ENCODE measurements at regions not wholly inside any gene's neighbourhood (a gene's known extent, or its start where the extent isn't known, plus 50 kb on each side); places are given as distances from the start of the nearest gene placed in this dataset.

DNA sequence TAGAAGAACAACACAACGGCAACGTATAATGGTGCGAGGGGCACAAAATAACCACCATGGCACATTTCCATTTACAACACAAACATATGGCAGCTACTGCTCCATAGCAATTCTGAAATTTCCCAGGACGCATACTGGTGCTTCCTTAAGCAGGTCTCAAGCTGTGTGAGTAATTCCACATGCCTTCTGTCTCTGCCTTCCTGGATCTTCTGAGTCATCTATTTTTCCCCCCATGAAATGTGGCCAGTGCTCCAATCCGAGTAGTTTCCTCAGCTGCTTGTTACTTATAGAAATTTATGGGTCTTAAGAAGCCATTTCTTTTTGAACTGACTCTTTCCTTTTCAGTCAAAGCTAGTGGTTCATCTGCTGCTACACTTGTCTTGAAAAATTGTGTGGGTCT lies 256.6 kb upstream of the KLF6 start:
- no peak for DNase-seq

GRCh38 chr10:4038000-4038399 lies 253.0 kb upstream of the KLF6 start:
- DNase-seq = no peak

DNA sequence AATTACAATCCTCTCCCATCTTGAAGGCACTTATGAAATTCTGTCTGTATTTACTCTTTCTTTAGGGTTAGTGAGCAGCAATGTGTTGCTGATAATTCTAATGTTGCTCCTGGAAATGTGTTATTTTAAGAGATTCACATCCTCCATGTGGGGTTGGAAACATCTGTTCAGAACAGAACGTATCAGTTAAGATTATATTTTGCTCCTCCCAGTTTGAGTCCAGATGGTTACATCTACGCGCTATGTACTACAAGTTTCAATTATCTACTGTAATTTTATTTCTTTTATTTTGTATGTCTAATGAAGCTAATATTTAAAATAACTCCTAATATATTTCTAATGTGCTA lies 250.6 kb upstream of the KLF6 start:
- DNase-seq = no peak

DNA sequence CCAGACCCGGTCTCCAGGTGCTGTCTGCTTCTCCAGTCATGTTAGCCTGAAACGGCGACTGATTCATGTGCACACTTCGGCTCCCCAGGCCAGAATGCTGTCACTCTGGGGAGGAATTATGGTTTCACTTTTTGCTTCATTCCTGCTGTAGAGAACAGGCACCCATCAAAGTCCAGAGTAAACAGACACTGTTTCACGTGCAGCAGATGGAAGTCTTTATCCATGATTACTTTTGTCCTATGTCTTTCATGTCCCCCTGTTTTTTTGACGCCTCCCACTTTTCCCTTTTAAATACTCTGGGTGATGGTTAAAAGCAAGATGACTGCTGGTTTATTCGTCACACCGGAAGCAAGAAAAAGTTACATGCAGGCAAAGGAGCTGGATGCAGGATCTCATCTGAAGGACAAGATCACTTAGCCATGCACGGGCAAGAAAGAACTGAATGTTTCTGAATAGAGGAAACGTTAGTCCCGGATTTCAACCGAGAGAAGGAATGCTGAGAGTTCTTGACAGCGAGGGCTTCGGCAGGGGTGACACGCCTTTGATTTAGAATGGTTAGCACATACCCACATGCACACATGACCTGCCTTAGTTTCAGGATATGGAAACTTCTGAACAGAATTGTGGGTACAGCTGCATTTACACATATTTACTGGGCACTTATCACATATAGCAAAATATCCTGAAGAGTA lies 250.0 kb upstream of the KLF6 start:
- no peak for DNase-seq

- no peak for DNase-seq
Measured at GRCh38 chr10:4033341-4033896, 248.4 kb upstream of the KLF6 start.

DNA sequence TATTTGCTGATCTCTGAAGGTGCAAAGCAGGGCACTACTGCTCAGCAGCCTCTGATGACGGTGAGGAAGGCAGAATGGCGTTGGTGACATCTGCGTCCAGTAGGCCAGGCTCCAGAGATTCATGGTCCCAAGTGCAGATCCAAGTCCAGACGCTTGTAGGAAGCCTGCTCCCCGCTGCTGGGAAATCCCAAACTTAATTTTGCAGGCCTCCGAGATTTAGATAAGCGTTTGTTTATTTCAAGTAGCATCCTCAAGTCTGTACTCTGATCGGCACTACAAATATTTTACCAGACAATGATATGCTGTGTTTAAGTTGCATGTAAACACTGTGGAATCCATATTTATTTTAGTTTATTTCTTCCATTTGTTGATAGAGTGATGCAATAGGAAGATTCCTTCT lies 244.9 kb upstream of the KLF6 start:
- no peak for DNase-seq

DNA sequence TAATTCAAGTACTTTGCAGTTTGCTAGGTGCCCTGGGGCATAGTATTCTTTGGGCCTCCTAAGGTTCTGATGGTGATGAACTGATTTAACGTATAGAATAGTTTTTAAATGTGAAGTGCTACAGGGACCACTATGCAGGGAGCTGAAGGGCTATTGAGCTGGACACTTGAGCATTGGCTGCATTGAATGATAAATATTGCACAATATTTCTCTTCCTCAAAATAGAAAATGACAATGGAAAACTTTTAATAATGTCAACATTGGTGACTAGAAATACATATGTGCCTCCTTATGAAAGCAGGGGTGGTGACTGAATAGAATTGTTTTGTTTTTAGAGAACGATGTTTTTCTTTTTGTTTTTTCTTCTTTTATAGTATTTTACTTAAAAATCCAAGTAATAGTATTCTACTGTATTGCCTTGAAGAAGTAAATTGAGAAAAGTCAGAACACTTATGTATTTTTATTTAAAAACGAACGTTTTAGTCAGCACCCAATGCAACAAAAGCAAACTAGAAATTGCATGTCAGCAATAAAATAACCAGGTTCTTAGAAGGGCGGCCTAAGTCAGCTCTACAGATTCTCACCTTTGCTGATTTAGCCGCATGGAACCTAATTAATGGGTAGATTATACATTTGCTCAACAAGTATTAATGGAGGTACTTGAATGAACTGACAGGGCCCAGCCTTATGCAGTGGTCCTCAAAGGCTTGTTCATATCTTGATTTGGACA lies 244.0 kb upstream of the KLF6 start:
- DNase-seq = no peak

GRCh38 chr10:4028027-4028471 lies 243.0 kb upstream of the KLF6 start:
- no peak for DNase-seq

DNA sequence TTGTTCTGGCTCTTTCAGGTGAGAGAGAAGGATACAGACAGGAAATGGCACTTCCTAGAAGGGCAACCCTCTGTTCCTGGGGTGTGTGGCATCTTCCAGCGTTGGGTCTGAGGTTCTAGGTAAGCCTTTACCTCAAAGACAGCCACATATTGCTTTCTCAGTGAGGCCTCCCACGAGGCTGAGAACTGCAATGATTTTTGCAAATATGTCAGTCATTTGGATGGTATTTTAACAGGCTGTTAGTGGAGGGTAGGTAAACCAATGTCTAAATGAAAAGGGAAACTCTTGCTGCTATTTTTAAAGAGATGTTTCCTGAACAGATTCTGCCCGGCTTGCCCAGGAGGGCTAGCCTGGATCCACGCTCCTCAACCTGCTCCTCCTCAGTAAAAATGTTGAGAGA lies 240.3 kb upstream of the KLF6 start:
- DNase-seq = no peak

DNA sequence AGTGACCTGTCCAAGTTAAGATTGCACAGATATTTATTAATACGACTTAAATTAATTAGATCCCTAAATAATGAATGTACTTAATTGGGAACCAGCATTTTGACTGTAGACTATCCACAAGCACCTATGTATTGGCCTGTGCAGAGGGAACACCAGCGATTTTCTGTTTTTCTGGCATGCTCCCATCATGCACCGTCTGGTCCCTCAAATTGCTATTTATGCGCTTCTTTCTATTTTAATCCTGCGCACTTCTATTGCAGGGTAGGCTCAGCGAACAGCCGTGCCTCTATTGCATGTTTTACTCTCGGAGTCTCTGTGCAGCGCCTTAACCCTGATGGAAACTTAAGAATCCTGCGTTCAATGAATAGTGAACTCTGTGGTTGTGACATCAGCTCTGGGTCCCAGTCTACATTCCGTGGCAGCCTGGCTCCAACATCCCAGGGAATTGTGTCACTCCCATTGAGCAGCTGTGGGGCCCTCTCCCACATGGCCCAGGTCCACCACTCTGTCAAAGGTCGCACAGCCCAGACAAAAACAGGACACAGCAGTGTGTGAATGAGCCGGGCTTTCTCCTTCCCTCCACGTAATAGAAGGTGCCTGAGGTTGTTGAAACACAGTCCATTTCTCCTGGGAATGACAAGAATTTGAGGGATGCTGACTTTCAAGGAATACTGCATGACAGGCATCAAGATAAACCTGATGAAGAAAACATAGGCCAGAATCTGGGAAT lies 239.7 kb upstream of the KLF6 start:
- DNase-seq = no peak

DNA sequence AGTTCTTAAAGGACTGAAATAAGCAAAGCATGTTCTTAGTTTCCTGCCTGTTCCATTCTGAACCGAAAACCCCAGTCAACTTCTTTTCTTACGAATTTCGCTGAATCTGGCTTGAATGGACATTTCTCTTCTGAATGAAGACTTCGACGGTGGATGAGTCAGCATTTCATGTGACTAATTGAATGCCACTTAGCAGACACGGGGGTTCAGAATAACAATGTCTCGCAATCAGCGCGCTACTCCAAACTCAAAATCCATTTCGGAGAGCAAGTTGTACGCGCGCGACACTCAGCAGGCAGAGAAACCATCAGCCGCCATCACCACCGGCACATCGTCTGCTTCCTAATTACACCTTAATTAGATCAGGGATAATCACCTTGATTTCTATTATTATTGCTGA lies 239.0 kb upstream of the KLF6 start:
- no peak for DNase-seq

GRCh38 chr10:4022473-4022872 lies 237.5 kb upstream of the KLF6 start:
- no peak for DNase-seq

GRCh38 chr10:4020631-4021030 lies 235.6 kb upstream of the KLF6 start:
- no peak for DNase-seq

- no peak for DNase-seq
Measured at GRCh38 chr10:4018054-4018511, 233.1 kb upstream of the KLF6 start.

DNA sequence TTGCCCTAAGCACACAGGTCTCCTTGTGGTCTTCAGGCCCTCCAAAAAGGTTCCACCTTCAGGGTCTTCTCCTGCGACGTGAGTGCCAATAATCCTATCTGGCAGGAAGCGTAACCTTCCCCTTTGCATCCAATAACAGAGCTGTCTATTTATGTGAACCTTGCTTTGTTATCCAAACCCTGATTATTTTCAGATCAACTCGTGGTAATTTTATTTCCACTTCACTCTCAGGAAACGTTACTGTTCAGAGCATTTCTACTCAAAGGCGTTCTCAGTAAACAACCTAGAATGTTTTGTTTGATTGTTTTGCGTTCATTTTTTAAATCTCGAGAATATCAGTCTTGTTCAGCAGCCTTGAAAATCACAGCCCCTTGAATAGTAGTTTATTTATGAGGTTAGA lies 232.3 kb upstream of the KLF6 start:
- DNase-seq = no peak

DNA sequence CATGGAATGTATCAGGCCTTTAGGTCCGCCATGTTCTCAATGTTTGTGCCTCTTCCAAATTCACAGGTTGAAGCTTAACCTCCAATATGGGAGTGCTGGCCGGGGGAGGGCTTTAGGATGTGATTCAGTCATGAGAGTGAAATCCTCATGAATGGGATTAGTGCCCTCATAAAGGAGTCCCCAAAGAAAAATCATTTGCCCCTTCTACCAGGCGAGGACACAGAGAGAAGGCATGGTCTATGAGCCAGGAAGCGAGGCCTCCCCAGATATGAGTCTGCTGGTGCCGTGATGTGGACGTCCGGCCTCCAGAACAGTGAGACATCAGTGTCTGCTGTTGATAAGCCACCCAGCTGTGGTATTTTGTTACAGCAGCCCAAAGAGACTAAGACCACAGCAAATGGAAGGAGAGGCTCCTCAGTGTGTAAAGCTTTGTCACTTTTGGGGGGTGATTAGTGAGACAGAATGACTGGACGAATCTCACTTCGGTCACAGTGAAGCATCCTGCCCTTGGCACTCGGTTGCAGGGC lies 231.3 kb upstream of the KLF6 start:
- no peak for DNase-seq

DNA sequence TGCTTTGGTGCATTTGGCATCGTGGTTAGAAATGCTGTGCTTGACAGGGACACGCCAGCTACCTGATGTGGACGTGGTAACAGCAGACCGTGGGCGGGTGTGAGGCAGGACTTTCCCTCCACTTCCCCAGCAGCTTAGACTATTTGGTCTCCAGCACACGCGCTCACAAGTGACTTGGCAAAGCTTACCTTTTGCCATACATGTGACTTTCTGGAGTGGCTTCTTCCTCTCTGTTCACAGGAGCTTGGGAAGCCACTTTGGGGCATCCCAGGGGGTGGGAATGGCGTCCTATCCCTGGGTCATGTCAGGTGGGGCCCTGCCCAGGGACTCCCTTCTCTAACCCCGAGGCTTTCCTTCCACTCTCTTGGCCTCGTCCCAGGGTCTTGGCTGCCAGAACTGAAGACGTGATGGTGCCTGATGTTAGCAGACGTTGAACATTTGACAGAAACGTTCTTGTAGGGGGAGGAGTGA lies 228.7 kb upstream of the KLF6 start:
- DNase-seq = no peak

GRCh38 chr10:4012848-4013247 lies 227.8 kb upstream of the KLF6 start:
- DNase-seq = no peak

DNA sequence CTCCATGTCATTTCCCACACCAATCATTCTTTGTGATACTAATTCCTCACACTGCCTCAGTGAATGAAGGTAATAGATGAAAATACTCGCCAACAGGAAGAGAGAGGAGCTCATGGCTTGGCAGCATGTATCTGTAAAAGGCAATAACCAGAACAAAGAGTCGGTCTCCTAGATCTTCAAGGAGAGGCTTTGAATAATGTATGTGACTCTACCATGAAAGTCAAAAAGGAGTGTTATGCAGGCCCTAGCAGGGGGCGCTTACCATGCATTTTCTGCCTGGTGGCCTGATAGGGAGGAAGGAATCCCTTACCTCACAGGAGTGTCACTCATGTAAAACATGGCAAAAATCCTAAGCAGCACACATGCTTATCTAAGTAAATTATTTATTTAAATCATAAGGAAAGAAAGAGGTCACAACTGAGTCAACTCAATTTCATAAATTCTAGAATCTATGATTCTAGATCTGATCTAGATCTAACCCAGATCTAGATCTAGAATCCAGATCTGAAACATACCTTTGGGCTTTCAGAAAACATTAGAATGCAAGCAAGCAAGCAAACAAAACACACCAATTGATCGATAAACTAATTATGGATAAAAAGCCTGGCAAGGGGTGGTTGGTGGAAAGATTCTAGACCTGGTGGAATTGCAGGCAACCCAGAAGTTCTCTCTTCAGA lies 226.3 kb upstream of the KLF6 start:
- DNase-seq = no peak

DNA sequence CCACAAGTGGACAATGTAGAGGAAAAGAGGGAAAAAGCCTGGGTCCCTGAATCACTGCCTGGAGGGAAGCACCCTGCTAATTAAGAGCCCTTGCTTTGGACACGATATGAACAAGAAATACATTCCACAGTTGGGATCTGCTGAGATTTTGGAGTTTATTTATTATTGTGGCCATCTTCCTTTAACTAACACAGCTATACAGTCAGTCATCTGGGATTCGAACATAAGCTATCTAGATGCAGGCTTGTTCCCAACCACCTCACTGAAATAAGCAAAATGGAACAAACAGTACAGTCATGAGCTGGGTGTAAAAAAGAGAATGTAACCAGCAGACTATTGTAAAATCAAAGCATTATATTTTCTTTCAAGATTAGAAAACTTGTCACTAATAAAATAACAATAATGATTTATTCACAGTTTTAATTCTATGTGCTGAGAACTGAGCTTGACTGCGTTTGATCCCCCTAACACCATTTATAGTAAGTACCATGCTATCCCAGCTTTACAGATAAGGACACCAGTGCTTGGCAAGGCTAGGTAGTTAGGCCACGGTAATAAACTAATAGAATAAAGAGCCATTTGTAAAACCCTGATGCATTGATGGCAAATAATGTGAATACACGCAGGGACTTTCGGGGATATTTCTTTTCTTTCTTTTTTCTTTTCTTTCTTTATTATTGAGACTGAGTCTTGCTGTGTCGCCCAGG lies 223.8 kb upstream of the KLF6 start:
- no peak for DNase-seq

DNA sequence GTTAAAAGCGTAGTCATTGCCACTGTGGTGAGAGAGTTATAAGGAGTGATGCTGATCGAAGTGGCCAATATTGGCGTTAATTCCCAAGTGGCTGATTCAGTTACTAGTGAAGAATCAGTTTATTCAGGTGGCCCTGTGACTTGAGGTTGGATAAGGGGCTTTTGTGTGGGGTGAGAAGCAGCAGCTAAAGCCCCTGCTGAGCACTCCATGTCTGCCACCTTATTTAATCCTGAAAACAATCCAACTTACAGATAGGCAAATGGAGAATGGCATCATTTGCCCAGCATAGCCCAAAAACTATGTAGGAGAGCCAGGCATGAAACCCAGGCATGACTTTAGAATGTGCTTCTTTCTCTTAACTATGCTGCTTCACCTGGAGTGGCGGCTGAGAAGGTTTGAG lies 222.8 kb upstream of the KLF6 start:
- DNase-seq = no peak

- no peak for DNase-seq
Measured at GRCh38 chr10:4006858-4007257, 221.8 kb upstream of the KLF6 start.

Measured in femur (tissue), 1 donor.